WTC11 (cell line): ENCODE measurements at regions not wholly inside any gene's neighbourhood (a gene's known extent, or its start where the extent isn't known, plus 50 kb on each side); places are given as distances from the start of the nearest gene placed in this dataset.

Experiments
- ATAC-seq: fragments of 200-7000 bp; cut with Tn5 transposase; 2 replicates; pipeline ENCODE4 v1.10.0; 2021; ENCODE audit warnings: mild to moderate bottlenecking, moderate library complexity
- CTCF ChIA-PET: fragments of 300-600 bp; sonication (Branson Sonifier 250); formaldehyde crosslinking; loops from one replicate; lab custom pipeline; 2021; ENCODE audit warnings: antibody characterized with exemption; lab: Charles Lee
- POLR2A ChIA-PET: fragments of 350-600 bp; sonication (Branson Sonifier 250); formaldehyde crosslinking; loops from one replicate; lab custom pipeline; 2021; ENCODE audit warnings: antibody characterized with exemption; lab: Charles Lee
- DNase-seq: peaks from one replicate; pipeline ENCODE4 v3.0.0; 2021; ENCODE audit warnings: low spot score
- H3K27ac Mint-ChIP-seq: 2 replicates; pipeline ENCODE4 v1.8.0; 2021; ENCODE audit warnings: mixed read lengths
- H3K27me3 Mint-ChIP-seq: 2 replicates; pipeline ENCODE4 v1.8.0; 2021; ENCODE audit warnings: low read depth, mild to moderate bottlenecking, moderate library complexity, mixed read lengths
- H3K36me3 Mint-ChIP-seq: 2 replicates; pipeline ENCODE4 v1.8.0; 2021; ENCODE audit warnings: mixed read lengths
- H3K4me1 Mint-ChIP-seq: 2 replicates; pipeline ENCODE4 v1.8.0; 2022; ENCODE audit warnings: mixed read lengths
- H3K4me3 Mint-ChIP-seq: 2 replicates; pipeline ENCODE4 v1.8.0; 2021; ENCODE audit warnings: mild to moderate bottlenecking, moderate library complexity, mixed read lengths
- H3K9me3 Mint-ChIP-seq: 2 replicates; pipeline ENCODE4 v1.8.0; 2021; ENCODE audit warnings: mixed read lengths
- ARID4B ChIP-seq: sonication (generic); formaldehyde crosslinking; IDR thresholded peaks from 2 replicates; pipeline ENCODE4 v1.8.0; 2023; ENCODE audit warnings: missing genetic modification reagents, mild to moderate bottlenecking, borderline replicate concordance
- E2F1 ChIP-seq: sonication (generic); formaldehyde crosslinking; IDR thresholded peaks from 2 replicates; pipeline ENCODE4 v1.8.0; 2022; ENCODE audit warnings: mild to moderate bottlenecking, missing genetic modification reagents
- E2F5 ChIP-seq: sonication (generic); formaldehyde crosslinking; IDR thresholded peaks from 2 replicates; pipeline ENCODE4 v1.8.1; 2022; ENCODE audit warnings: mild to moderate bottlenecking, moderate library complexity, missing genetic modification reagents
- EMX1 ChIP-seq: fragments of 250-450 bp; sonication (Bioruptor Pico); IDR thresholded peaks from 2 replicates; pipeline ENCODE4 v1.8.0; 2021; ENCODE audit warnings: mild to moderate bottlenecking
- ETV6 ChIP-seq: sonication (generic); formaldehyde crosslinking; IDR thresholded peaks from 2 replicates; pipeline ENCODE4 v1.8.1; 2022; ENCODE audit warnings: mild to moderate bottlenecking, missing genetic modification reagents
- FOXK1 ChIP-seq: sonication (generic); formaldehyde crosslinking; IDR thresholded peaks from 2 replicates; pipeline ENCODE4 v1.8.0; 2022; ENCODE audit warnings: mild to moderate bottlenecking, moderate library complexity, missing genetic modification reagents
- FOXP1 ChIP-seq: sonication (generic); formaldehyde crosslinking; IDR thresholded peaks from 2 replicates; pipeline ENCODE4 v1.8.0; 2022; ENCODE audit warnings: missing genetic modification reagents, mild to moderate bottlenecking, moderate library complexity, borderline replicate concordance
- NR1H2 ChIP-seq: sonication (generic); formaldehyde crosslinking; IDR thresholded peaks from 2 replicates; pipeline ENCODE4 v1.9.0; 2021; ENCODE audit warnings: mild to moderate bottlenecking, moderate library complexity, missing genetic modification reagents
- TEAD4 ChIP-seq: sonication (generic); formaldehyde crosslinking; IDR thresholded peaks from 2 replicates; pipeline ENCODE4 v1.8.0; 2022; ENCODE audit warnings: mild to moderate bottlenecking, missing genetic modification reagents
- USF1 ChIP-seq: sonication (generic); formaldehyde crosslinking; IDR thresholded peaks from 2 replicates; pipeline ENCODE4 v1.8.0; 2022; ENCODE audit warnings: mild to moderate bottlenecking, missing genetic modification reagents
- ZNF317 ChIP-seq: sonication (generic); formaldehyde crosslinking; IDR thresholded peaks from 2 replicates; pipeline ENCODE4 v1.8.1; 2023; ENCODE audit warnings: low read depth, mild to moderate bottlenecking, moderate library complexity, missing genetic modification reagents, borderline replicate concordance
- ZNF671 ChIP-seq: fragments of 250-450 bp; sonication (Bioruptor Pico); IDR thresholded peaks from 2 replicates; pipeline ENCODE4 v1.8.0; 2021; ENCODE audit warnings: mild to moderate bottlenecking
- TF ChIP-seq, protein P1 (sequence below): sonication (generic); formaldehyde crosslinking; IDR thresholded peaks from 2 replicates; pipeline ENCODE4 v1.8.1; 2023; ENCODE audit warnings: mild to moderate bottlenecking, missing genetic modification reagents, borderline replicate concordance
- TF ChIP-seq, protein P2 (sequence below): sonication (generic); formaldehyde crosslinking; IDR thresholded peaks from 2 replicates; pipeline ENCODE4 v1.8.1; 2022; ENCODE audit warnings: low read depth, missing genetic modification reagents, borderline replicate concordance
- TF ChIP-seq, protein P3 (sequence below): sonication (generic); formaldehyde crosslinking; IDR thresholded peaks from 2 replicates; pipeline ENCODE4 v1.8.1; 2023; ENCODE audit warnings: mild to moderate bottlenecking, moderate library complexity, missing genetic modification reagents
- TF ChIP-seq, protein P4 (sequence below): sonication (generic); formaldehyde crosslinking; IDR thresholded peaks from 2 replicates; pipeline ENCODE4 v1.8.0; 2023; ENCODE audit warnings: mild to moderate bottlenecking, missing genetic modification reagents

DNA sequence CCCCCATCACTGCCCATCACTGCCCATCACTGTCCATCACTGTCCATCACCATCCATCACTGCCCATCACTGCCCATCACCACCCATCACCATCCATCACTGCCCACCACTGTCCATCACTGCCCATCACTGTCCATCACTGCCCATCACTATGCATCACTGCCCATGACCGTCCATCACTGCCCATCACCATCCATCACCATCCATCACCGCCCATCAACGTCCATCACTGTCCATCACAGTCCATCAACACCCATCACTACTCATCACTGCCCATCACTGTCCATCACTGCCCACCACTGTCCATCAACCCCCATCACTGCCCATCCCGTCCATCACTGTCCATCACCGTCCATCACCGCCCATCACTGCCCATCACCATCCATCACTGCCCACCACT is 57.8 kb upstream of the OTOS start:
- CTCF ChIA-PET, result no interaction called here
- TF ChIP-seq, protein P1, sequence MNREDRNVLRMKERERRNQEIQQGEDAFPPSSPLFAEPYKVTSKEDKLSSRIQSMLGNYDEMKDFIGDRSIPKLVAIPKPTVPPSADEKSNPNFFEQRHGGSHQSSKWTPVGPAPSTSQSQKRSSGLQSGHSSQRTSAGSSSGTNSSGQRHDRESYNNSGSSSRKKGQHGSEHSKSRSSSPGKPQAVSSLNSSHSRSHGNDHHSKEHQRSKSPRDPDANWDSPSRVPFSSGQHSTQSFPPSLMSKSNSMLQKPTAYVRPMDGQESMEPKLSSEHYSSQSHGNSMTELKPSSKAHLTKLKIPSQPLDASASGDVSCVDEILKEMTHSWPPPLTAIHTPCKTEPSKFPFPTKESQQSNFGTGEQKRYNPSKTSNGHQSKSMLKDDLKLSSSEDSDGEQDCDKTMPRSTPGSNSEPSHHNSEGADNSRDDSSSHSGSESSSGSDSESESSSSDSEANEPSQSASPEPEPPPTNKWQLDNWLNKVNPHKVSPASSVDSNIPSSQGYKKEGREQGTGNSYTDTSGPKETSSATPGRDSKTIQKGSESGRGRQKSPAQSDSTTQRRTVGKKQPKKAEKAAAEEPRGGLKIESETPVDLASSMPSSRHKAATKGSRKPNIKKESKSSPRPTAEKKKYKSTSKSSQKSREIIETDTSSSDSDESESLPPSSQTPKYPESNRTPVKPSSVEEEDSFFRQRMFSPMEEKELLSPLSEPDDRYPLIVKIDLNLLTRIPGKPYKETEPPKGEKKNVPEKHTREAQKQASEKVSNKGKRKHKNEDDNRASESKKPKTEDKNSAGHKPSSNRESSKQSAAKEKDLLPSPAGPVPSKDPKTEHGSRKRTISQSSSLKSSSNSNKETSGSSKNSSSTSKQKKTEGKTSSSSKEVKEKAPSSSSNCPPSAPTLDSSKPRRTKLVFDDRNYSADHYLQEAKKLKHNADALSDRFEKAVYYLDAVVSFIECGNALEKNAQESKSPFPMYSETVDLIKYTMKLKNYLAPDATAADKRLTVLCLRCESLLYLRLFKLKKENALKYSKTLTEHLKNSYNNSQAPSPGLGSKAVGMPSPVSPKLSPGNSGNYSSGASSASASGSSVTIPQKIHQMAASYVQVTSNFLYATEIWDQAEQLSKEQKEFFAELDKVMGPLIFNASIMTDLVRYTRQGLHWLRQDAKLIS, result no peak
- no peak for TF ChIP-seq ARID4B (CRISPR knock-in tag)
- no peak for TF ChIP-seq ETV6 (CRISPR knock-in tag)

GRCh38 chr2:240199133-240199870 is 58.8 kb upstream of the OTOS start:
- Mint-ChIP-seq H3K4me3 (no peak overlapping the region), H3K27ac (no peak overlapping the region), H3K4me1 (peaks cover 8% of the 10 kb centered on the region), H3K9me3 (no peaks in the 10 kb centered on the region), H3K36me3 (no peaks in the 10 kb centered on the region), H3K27me3 (no peaks in the 10 kb centered on the region)
- no peak for ATAC-seq
- CTCF ChIA-PET, result interaction anchor here (0.6 kb wide), 1 partner anchor 173 kb away, joined by 4 read pairs; no protein-coding TSS in a partner anchor
- DNase-seq, result no peak
- POLR2A ChIA-PET, result no interaction called here
- TF ChIP-seq, protein P2, sequence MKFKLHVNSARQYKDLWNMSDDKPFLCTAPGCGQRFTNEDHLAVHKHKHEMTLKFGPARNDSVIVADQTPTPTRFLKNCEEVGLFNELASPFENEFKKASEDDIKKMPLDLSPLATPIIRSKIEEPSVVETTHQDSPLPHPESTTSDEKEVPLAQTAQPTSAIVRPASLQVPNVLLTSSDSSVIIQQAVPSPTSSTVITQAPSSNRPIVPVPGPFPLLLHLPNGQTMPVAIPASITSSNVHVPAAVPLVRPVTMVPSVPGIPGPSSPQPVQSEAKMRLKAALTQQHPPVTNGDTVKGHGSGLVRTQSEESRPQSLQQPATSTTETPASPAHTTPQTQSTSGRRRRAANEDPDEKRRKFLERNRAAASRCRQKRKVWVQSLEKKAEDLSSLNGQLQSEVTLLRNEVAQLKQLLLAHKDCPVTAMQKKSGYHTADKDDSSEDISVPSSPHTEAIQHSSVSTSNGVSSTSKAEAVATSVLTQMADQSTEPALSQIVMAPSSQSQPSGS (CRISPR knock-in tag), result no peak
- TF ChIP-seq ZNF671 (CRISPR knock-in tag) (no peak), NR1H2 (CRISPR knock-in tag) (no peak), E2F1 (no peak), USF1 (no peak), ZNF317 (CRISPR knock-in tag) (no peak), FOXK1 (no peak), FOXP1 (no peak), E2F5 (CRISPR knock-in tag) (no peak), TEAD4 (no peak), EMX1 (CRISPR knock-in tag) (no peak)
- TF ChIP-seq, protein P3, sequence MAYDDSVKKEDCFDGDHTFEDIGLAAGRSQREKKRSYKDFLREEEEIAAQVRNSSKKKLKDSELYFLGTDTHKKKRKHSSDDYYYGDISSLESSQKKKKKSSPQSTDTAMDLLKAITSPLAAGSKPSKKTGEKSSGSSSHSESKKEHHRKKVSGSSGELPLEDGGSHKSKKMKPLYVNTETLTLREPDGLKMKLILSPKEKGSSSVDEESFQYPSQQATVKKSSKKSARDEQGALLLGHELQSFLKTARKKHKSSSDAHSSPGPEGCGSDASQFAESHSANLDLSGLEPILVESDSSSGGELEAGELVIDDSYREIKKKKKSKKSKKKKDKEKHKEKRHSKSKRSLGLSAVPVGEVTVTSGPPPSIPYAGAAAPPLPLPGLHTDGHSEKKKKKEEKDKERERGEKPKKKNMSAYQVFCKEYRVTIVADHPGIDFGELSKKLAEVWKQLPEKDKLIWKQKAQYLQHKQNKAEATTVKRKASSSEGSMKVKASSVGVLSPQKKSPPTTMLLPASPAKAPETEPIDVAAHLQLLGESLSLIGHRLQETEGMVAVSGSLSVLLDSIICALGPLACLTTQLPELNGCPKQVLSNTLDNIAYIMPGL (CRISPR knock-in tag), result no peak
- TF ChIP-seq, protein P4, sequence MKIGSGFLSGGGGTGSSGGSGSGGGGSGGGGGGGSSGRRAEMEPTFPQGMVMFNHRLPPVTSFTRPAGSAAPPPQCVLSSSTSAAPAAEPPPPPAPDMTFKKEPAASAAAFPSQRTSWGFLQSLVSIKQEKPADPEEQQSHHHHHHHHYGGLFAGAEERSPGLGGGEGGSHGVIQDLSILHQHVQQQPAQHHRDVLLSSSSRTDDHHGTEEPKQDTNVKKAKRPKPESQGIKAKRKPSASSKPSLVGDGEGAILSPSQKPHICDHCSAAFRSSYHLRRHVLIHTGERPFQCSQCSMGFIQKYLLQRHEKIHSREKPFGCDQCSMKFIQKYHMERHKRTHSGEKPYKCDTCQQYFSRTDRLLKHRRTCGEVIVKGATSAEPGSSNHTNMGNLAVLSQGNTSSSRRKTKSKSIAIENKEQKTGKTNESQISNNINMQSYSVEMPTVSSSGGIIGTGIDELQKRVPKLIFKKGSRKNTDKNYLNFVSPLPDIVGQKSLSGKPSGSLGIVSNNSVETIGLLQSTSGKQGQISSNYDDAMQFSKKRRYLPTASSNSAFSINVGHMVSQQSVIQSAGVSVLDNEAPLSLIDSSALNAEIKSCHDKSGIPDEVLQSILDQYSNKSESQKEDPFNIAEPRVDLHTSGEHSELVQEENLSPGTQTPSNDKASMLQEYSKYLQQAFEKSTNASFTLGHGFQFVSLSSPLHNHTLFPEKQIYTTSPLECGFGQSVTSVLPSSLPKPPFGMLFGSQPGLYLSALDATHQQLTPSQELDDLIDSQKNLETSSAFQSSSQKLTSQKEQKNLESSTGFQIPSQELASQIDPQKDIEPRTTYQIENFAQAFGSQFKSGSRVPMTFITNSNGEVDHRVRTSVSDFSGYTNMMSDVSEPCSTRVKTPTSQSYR (CRISPR knock-in tag), result no peak

More for the DNA sequence above, 57.8 kb upstream of the OTOS start:
- Mint-ChIP-seq H3K27me3 (no peaks in the 10 kb centered on the region), H3K9me3 (no peaks in the 10 kb centered on the region), H3K4me3 (no peak overlapping the region), H3K27ac (no peak overlapping the region), H3K36me3 (no peaks in the 10 kb centered on the region), H3K4me1 (peaks cover 12% of the 10 kb centered on the region)
- POLR2A ChIA-PET, result no interaction called here
- ATAC-seq (no peak), DNase-seq (no peak)
